ENCODE measurements at regions not wholly inside any gene's neighbourhood (a gene's known extent, or its start where the extent isn't known, plus 50 kb on each side); places are given as distances from the start of the nearest gene placed in this dataset.

DNA sequence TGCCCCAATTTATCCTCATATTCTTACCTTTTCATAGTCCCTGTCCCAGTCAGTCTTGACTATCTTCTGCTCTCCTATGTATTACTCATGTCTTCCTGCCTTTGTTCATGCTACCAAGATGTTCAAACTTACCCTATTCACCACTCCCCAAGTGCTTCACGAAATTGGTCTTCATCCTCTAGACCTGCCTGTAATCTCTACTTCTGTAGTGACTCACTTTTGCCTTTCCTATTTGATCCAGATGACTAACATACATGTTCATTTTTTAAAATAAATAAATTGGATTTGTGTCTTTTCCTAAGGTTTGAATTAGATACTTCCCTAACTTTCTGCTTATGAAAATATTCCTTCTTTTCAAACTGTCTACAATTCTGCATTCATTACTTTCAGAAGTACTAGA, 107.7 kb upstream of the PPM1H start:
- no peak for TF ChIP-seq CTCF (IDR thresholded peaks at IDR 0.05; ENCODE audit: low read depth, low read length, poor library complexity, severe bottlenecking)
- TF ChIP-seq EZH2phosphoT487 (IDR thresholded peaks at IDR 0.05; ENCODE audit: borderline replicate concordance, low read length): no peak

Measured in DOHH2 (cell line).